ENCODE measurements at regions not wholly inside any gene's neighbourhood (a gene's known extent, or its start where the extent isn't known, plus 50 kb on each side); places are given as distances from the start of the nearest gene placed in this dataset.

DNA sequence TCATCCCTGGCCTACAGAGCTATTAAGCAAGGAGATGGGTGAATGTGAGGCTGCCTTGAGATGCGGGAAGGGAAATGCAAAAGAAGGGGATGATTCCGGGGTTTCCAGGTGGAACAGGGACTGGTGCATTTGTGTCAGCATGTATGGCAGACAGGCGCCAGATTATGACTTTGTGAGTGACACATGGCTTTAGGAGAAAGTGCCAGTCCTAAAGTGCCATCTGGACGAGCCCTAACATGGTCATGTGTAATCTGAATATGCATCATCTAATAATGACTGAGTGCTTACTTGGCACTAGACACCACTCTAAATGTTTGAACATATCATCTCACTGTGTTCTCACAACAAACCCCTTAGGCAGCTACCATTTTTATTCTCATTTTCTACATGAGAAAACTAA, 195.0 kb upstream of the TSHZ2 start:
- intact Hi-C loops (cut with micrococcal nuclease; ENCODE audit: unreplicated experiment) (no loop called here), in situ Hi-C loops (cut with HindIII; ENCODE audit: extremely low pct_ligation_motif_present, low pct_unique_long_range_greater_than_20kb) (no loop called here)
- no peak for FAIRE-seq
- Histone ChIP-seq H3K4me1 (ENCODE audit: insufficient read depth, low read length) (no peaks in the 10 kb centered on the region), H2AFZ (ENCODE audit: low read length) (no peak overlapping the region), H3K36me3 (replicated peaks in 1 of 2; ENCODE audit: control insufficient read depth in 1 of 2, insufficient read depth in 2 of 2, low read length in 2 of 2) (no peaks in the 10 kb centered on the region), H3K27me3 (ENCODE audit: control insufficient read depth in 1 of 2, insufficient read depth in 2 of 2, low read length in 2 of 2) (no peaks in the 10 kb centered on the region), H3K27ac (ENCODE audit: extremely low read length, insufficient read depth, low read length) (no peak overlapping the region), H3K4me3 (replicated peaks in 1 of 3; ENCODE audit: insufficient read depth in 1 of 3, low read depth in 2 of 3, low read length in 3 of 3) (no peak overlapping the region), H3K79me2 (ENCODE audit: insufficient read depth, low read length) (no peaks in the 10 kb centered on the region), H3K4me2 (ENCODE audit: low read depth, low read length) (no peak overlapping the region), H3K9me3 (ENCODE audit: low read length) (no peaks in the 10 kb centered on the region), H4K20me1 (ENCODE audit: insufficient read depth, low read length) (no peaks in the 10 kb centered on the region), H3K9ac (ENCODE audit: insufficient read depth, low read depth, low read length) (no peak overlapping the region)
- no peak for TF ChIP-seq GLI4 (CRISPR knock-in tag; IDR thresholded peaks at IDR 0.05; ENCODE audit: borderline replicate concordance)
- no peak for TF ChIP-seq ATM (IDR thresholded peaks at IDR 0.05; ENCODE audit: borderline replicate concordance)
- TF ChIP-seq CAMTA2 (CRISPR knock-in tag; IDR thresholded peaks at IDR 0.05; ENCODE audit: borderline replicate concordance), result no peak
- TF ChIP-seq ZNF337 (CRISPR knock-in tag; IDR thresholded peaks at IDR 0.05; ENCODE audit: borderline replicate concordance, low read depth), result no peak
- TF ChIP-seq, protein P1, sequence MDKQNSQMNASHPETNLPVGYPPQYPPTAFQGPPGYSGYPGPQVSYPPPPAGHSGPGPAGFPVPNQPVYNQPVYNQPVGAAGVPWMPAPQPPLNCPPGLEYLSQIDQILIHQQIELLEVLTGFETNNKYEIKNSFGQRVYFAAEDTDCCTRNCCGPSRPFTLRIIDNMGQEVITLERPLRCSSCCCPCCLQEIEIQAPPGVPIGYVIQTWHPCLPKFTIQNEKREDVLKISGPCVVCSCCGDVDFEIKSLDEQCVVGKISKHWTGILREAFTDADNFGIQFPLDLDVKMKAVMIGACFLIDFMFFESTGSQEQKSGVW (CRISPR knock-in tag; IDR thresholded peaks at IDR 0.05; ENCODE audit: borderline replicate concordance), result no peak
- TF ChIP-seq GATAD1 (CRISPR knock-in tag; IDR thresholded peaks at IDR 0.05), result no peak
- TF ChIP-seq TEAD3 (CRISPR knock-in tag; optimal IDR thresholded peaks at IDR 0.05; ENCODE audit: borderline replicate concordance), result no peak
- TF ChIP-seq PHF21A (CRISPR knock-in tag; IDR thresholded peaks at IDR 0.05), result no peak
- no peak for TF ChIP-seq RNF2 (conservative IDR thresholded peaks at IDR 0.05; ENCODE audit: low read depth)
- no peak for TF ChIP-seq TAF1 (CRISPR knock-in tag; IDR thresholded peaks at IDR 0.05)
- TF ChIP-seq KDM6A (CRISPR knock-in tag; IDR thresholded peaks at IDR 0.05; ENCODE audit: low read depth), result no peak
- TF ChIP-seq, protein P2, sequence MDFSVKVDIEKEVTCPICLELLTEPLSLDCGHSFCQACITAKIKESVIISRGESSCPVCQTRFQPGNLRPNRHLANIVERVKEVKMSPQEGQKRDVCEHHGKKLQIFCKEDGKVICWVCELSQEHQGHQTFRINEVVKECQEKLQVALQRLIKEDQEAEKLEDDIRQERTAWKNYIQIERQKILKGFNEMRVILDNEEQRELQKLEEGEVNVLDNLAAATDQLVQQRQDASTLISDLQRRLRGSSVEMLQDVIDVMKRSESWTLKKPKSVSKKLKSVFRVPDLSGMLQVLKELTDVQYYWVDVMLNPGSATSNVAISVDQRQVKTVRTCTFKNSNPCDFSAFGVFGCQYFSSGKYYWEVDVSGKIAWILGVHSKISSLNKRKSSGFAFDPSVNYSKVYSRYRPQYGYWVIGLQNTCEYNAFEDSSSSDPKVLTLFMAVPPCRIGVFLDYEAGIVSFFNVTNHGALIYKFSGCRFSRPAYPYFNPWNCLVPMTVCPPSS (IDR thresholded peaks at IDR 0.05), result no peak
- ChIA-PET POLR2A (no interaction called here), CTCF (ENCODE audit: low intra/inter-chr PET ratio, low total read pairs) (no interaction called here)
- ATAC-seq, result no peak
- no peak for DNase-seq (ENCODE audit: low spot score)
- 25% methylated on average over 4 of the region's 4 CpGs for WGBS (ENCODE audit: low lambda C conversion rate)
- no TSS peak for BruUV-seq (replicated peaks)
